ENCODE measurements at regions not wholly inside any gene's neighbourhood (a gene's known extent, or its start where the extent isn't known, plus 50 kb on each side); places are given as distances from the start of the nearest gene placed in this dataset.
"Not testable (repeated sequence)": the region's sequence is repeated elsewhere in the genome, so short reads cannot be mapped to it uniquely, and the experiment has no call there.

DNA sequence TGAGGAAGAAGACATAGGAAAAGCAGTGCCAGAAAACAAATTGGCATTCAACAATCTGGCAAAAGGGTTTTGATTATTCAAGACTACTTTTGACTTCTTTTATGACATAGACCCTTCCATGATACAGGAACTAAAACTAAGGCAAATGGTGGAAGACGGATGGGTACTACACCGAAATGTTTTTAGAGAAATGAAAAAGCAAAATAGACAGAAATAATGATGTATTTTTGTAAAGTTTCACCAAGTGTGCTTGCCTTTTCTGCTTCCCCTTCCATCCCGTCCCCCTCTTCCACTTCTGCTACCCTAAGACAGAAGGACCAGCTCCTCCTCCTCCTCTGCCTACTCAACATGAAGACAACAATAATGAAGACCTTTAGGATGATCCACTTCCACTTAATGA lies 53.4 kb upstream of the PARP8 start:
- not testable (repeated sequence) for H3K9me3 Mint-ChIP-seq, H3K4me1 Mint-ChIP-seq, H3K27ac Mint-ChIP-seq, H3K36me3 Mint-ChIP-seq, H3K27me3 Mint-ChIP-seq, H3K4me3 Mint-ChIP-seq

Measured in activated naive CD4-positive, alpha-beta T cell treated with anti-CD3 and anti-CD28 coated beads, Interleukin-2, amount 50 U/mL, for 24 hours (primary cell).